NCI-H146 treated with DMSO at 0.1 percent for 48 hours (cell line): ENCODE measurements at regions not wholly inside any gene's neighbourhood (a gene's known extent, or its start where the extent isn't known, plus 50 kb on each side); places are given as distances from the start of the nearest gene placed in this dataset.
"Not testable (repeated sequence)": the region's sequence is repeated elsewhere in the genome, so short reads cannot be mapped to it uniquely, and the experiment has no call there.

Experiments
- DNase-seq: peaks from one replicate; lab custom pipeline; 2025; ENCODE audit not compliant: unreplicated experiment; lab: John Stamatoyannopoulos, UW

DNA sequence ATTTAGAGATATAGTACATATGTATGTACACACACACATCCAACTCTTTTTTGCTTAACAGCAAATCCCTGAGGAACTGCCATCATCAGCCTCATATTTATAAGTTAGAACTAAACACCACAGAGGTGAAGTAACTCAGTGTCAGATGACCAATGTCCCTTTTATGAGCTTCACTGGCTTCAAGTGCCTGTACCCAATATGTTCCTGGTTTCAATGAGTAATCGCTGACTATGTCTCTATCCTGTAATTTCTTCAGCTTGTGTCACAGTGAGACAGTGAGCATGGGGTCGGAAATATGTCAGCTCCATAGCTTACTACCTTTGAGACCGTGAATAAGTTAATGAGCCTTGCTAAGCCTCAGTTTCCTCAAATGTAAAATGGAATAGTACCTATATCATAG, 136.2 kb upstream of the RASGEF1B start:
- no peak for DNase-seq

DNA sequence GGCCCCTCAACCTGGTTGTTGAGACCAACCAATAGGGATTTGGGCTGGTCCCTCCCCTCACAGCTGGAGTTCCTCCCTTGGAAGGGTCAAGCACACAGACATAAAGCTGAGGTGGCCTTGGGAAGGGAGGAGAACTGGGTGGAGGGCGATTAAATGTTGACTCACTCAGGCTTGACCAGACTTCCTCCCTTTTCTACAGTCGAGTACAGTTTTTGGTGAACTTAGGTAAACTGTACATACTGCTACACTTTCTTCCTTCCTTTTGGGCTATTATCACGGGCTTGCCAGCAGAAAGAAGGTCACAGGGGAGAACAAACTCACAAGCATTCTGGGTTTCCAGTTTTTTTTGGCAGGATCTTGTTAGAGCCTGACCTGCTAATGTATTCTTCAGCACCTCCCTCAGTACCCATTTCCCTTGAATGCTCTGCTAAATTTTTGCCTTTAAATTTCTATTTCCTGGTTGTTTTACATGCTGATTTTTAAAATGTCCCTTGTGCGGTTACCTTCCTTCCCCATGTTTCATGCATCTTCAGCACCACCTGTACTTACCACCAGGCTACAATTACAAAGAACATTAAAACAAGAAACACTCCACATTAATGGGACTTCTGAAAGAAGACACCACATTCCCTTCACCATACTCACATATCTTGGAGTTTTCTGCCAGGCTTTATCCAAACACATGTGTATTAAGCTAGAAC, 135.2 kb upstream of the RASGEF1B start:
- DNase-seq = no peak

DNA sequence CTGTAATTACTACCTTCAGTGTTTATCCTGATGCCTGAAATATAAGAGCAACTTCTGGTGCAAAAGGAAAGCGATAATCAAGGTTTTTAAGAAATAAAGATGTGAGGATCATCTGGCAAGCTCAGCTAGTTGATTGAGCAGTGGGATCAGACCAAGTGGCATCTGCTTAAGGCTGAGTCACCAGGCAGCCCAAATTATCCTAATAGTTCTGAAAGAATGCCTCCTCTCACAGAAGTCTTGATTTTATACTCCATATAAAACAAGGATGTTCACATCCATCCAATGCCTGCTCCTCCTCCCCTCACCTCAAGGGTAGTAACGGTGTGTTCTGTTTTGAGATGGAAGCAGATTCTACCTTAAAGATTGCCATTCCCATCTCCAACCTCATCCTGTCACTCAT, 134.5 kb upstream of the RASGEF1B start:
- DNase-seq = no peak

DNA sequence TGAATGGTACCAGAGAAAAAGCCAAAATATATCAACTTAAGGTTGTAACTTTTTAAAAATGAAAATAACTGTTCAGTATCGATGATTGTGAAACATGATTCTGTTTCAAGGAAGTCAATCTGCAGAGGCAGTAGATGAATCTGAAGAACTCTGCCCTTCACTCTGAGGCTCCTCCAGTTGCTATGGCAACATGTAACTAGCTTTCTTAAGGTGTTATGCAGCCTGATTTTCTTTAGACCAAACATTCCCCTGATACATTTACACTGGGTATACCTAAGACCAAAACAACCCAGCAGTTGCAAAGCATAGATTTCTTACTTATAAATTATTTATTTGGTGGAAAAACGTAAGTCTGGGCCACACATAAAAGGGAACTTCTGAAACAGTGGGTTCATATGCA, 133.6 kb upstream of the RASGEF1B start:
- DNase-seq = no peak

DNA sequence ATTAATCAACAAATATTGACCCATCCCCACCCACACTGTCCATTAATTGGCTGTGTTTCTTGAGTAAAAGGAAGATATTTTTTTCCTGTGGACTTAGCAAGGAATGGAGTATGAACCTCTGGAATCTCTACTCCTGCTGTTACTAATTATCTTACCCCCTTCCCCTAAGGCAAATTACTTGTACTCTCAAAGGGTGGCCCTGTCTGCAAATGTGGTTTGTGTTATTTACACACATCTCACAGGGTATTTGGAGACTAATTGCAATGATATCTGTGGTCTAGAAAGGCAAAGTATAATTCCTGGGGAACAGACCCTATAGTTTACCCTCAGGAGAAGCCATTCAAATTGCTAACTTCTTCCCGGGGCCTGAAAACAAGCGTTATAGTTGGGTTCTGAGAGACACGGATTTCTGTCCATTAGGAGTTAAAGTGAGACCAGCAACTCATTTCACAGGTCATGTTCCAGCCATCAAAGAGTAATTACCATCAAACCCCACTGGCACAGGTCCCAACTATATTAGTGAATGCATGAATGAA, 133.0 kb upstream of the RASGEF1B start:
- DNase-seq = peak; percentile 53

DNA sequence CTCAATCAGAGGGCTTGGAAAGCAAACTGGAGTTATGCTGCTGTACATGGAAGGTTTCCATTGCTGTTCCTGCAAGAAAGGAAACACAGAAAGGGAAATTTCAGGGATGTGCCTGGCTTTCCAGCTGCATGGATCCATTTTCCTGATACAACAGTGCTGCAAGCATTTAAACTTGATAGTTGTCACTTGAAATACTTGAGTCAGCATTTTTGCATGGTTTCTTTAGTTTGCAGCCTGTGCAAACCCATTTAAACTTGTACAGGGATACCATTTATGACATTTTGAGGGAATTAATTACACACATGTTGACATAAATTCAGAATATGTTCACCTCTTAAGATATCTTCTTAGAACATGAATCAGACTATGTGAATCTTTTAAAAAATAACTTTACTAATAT, 131.1 kb upstream of the RASGEF1B start:
- no peak for DNase-seq

DNA sequence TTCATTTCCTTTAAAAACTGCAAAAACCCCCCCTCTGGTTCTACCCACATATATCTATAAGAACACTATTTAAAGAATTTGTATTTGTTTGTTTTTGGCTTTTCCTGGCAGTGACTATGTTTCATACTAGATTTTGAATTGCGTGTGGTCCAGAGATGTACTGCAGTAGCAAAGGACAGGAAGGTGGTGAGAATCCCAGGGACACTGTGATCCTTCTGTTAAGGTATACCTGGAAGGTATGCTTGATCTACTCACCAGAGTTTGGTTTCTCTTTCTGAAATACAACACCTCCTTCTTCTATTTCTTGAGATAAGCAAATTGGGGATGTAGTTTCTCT, 129.6 kb upstream of the RASGEF1B start:
- DNase-seq = no peak

DNA sequence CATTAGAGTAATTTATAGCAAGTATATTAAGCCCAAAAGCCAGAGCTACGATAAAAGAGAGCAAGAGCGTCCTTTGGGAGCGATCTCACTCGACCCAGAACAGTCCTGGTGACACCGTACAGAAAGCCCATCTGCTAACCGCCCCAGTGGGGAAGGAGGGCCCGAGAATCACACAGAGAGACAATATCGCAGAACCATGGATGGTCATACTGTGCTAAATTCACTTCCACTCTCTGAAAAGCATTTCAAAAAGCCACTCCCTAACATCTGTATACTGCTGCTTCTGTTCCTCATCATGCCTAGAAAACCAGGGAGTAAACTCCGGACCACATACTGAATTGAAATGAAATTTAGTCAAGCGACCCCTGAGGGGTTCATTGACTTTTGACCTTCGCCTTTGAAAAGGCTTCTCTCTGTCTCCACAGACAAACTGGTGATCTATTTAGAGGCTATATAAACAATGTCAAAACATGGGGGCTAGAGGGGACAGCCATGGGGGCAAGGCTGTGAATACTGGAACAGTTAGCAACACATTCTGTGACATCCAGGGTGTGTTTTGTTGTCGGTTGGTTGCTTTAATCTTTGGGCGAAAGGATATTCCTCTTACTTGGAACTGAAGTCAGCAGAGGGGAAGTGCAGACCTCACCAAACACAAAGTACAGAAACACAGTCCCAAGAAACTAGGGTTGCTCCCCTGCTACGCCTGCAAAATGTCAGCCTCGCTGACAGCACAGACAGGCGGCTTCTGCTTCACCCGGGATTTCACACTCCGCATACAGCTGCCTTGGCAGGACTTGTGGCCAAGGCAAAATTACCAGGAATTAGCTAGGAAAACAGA, 129.0 kb upstream of the RASGEF1B start:
- no peak for DNase-seq

DNA sequence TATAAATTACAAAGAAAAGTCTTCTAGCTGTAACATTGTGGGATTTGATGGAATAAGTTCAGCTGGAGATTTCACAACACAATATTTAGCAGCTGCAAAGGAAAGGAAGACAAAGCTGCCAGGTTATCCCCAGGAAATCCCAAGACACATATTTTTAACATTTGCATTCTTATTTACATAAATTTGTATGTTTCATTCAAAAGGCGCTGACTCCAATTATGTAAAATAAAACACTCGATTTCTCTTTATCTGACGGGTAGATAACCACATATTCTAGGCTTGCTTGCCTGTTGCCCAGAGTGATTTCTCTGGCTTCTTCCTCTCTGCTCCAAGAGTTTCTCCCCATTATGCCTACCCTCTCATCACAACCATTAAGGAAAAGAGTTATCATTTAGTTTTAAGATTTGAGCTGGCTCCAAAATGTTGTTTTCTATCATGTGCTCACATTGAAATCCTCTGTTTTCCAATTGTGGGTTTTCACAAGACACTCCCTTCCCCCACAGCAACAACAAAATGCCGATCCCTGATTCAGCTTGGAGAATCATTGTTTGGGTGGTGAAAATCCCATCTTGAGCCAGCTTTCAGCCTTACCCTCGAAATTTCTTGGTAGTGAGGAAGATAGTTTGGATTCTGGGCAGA, 128.2 kb upstream of the RASGEF1B start:
- no peak for DNase-seq

DNA sequence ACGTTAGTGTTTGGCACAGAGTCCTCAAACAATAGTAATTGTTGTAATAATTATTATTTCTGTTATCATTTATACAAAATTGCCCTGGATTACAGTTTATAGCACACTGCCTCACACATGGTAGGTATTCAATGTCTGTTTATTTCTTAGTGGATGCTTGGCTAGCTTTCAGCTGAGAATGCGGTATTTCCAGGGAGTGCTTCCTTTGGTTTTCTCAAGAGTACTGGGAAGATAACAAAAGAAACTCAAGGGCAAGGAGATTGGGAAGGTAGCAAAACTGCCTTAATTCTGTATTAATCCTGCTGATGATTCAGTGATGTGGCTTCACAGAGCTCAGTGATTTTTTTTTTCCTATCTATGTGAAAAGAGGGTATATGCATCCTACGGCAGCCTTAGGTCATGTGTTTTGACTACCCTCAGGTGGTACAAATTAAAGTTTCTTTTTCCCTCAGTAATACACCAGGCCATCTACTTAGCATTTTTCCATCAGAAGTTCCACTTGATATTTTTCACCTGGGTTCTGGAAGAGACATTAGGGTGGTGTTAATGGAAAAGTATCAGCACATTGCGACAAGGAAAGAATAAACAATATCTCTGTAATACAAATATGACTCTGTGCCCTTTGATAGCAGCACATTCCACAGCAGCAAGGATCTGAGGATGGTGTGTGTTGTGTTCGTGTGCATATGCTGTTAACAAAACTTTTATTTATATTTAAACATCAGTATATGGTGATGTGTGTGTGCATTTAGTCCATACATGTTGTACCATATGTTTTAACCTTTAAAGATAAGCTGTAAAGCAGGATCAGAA, 124.3 kb upstream of the RASGEF1B start:
- DNase-seq = no peak

DNA sequence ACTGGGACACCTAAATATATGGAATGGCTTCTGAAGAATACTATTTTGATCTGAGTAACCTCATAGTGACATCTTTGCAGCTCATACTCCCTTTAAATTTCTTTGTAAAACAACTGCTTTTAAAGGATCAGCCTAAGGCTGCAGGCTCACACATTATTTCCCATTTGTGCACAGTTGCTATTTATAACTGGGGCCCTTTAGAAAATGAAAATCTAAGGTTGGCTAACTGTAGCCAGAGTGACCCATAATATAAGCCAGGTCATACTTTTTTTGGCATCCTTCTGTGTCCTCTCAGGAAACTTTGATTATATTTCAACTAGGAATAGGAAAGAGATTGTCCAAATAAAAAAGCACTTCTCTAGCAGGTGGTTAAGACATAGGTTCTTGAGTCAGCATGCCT, 123.6 kb upstream of the RASGEF1B start:
- DNase-seq = no peak

DNA sequence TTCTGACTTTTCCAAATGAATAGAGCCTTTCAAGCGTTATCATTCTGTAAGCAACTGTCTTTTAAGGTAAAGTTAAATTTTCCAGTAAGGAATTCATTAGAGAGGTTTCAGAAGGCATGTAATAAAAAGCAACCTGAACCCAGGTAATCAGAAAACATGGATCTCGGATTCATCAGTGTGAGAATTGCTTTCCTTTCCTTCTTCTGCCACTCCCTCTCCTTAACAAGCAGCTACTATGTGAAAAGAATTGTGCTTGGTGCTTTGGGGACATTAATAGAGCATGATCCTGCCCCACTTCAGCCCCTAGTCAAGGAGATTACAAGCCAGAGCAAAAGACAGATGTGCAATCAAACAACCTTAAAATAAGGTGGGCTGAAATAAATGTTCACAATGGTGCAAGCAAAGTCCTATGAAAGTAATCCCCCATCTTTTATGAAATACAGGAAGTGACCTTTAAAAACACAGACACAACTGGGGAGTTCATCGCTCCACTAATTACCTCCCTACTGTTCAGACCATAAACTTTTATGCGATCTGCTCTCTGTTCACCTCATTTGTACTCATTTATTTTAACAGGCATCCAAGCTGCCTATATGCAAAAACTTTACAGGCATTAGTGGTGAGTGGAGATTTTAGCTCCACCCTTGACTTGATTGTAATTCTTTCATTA, 122.9 kb upstream of the RASGEF1B start:
- DNase-seq = no peak

DNA sequence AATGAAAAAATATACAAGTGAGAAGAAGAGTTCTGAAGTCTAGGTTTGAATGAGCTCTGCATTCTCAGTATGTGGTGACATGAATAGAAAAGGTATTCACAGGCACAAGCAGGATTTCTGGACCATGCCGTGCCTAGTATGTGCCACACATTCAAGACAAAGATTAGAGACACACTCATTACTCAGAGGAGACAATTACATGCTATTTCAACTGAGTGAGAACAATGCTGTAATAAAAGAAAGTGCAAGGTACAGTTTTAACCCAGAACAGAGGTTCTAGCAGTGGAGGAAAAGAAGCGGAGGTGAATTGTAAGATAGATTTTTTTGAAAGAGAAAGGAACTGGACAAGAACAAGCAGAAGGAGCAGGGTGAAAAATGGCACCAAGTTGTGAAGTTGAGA, 121.0 kb upstream of the RASGEF1B start:
- DNase-seq = no peak

DNA sequence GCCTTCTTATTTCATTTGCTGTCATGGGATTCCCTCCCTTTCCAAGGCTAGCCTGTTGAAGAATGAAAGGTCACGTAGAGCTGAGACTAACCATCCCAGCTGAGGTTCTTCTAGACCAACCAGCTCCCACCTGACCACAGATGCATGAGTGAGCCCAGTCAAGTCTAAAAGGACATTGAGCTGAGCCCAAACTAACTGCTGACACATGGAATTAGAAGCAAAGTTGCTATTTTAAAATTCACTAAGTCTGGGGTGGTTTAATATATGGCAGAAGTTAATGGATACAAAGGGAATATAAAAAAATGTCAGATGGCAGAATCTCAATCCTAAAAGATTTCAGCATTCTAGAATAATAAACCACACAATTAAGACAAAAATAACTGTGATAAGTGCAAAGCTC, 118.9 kb upstream of the RASGEF1B start:
- no peak for DNase-seq

DNA sequence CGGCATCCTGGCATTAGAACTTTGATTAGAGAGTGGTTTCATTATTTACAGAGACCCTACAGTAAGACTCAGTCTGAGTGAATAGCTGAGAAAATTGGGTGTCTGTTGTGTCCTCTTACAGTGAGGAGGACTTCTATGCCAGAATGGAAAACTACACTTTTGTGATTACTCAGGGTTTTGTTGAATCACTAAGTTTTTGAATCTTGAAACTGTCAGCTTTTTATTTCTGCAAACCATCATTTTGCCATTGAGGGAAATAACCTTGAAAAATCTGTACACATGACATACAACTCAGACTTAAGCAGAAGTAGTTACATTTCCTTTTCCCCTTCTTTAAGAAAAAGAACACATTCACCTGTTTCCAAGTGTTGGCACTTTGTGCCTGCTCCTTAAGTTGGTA, 117.6 kb upstream of the RASGEF1B start:
- no peak for DNase-seq

DNA sequence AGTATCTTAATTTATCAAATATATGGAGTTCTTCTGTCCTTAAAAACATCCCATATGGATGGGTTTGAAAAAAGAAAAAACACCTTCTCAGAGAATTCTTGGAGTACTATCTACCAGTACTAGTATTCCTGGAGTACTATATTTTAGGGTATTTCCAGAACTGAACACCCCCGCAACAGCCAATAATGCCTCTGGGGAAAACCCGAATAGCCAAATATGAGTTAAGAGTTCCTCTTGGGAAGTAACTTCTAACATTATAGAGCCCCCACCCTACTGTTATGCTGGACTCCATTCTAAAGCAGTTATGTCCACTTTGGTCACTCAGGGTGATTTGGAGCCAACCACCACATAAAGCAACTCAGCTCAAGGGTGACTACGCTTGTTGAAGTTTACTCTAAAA, 115.0 kb upstream of the RASGEF1B start:
- no peak for DNase-seq

DNA sequence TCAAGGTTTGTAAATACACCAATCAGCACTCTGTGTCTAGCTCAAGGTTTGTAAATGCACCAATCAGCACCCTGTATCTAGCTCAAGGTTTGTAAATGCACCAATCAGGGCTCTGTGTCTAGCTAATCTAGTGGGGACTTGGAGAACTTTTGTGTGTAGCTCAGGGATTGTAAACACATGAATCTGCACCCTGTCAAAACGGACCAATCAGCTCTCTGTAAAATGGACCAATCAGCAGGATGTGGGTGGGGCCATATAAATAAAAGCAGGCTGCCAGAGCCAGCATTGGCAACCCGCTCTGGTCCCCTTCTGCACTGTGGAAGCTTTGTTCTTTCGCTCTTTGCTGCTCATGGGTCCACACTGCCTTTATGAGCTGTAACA, 109.3 kb upstream of the RASGEF1B start:
- DNase-seq = not testable (repeated sequence)

DNA sequence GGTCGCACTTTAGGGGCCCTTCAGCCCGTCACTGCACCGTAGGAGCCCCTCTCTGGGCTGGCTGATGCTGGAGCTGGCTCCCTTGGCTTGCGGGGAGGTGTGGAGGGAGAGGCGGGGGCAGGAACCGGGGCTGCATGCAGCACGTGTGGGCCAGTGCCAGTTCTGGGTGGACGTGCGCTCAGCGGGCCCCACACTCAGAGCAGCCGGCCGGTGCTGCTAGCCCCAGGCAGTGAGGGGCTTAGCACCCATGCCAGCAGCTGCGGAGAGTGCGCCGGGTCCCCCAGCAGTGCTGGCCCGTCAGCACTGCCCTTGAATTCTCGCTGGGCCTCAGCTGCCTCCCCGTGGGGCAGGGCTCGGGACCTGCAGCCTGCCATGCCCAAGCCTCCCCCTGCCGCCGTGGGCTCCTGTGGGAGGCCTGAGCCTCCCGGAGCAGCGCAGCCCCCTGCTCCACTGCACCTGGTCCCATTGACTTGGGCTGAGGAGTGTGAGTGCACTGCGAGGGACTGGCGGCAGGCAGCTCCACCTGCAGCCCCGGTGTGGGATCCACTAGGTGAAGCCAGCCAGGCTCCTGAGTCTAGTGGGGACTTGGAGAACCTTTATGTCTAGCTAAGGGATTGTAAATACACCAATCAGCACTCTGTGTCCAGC, 108.8 kb upstream of the RASGEF1B start:
- no peak for DNase-seq

DNA sequence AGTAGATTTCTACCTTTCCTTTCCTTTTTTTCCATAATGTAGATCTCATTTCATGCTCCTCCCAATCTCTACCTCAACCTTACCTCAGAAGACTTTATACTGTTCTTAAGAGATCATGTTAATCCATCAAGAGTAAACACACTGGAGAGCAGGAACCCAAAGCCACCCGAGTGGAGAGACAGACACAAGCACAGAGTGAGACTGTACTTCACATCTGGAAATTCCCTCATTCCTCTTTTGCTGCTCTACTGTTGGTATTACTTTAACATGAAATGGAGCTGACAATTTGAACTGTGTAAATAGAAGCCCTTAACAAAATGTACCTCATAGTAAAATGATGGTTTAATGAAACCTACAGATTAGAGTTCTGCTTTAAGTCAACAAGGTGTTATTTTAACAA, 105.7 kb upstream of the RASGEF1B start:
- DNase-seq = no peak

DNA sequence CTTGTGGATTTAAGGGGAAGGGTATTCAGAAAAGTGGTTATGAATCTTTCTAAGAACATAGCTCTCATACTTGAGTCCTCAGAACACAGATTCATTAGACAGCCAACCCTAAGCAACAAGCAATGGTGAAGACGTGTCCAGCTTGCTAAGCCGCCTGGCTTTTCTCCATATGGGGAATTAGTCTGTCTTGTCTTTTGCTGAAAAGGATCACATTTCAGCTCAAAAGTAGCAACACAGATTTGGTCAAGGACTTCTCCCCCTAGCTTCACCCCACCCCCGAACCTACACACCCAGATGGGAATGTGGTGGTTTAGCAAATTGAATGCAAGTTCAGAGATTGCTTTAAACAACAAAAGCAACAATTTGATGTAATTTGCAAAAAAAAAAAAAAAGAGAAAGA, 103.3 kb upstream of the RASGEF1B start:
- no peak for DNase-seq
